ENCODE measurements at regions not wholly inside any gene's neighbourhood (a gene's known extent, or its start where the extent isn't known, plus 50 kb on each side); places are given as distances from the start of the nearest gene placed in this dataset.
"Not testable (repeated sequence)": the region's sequence is repeated elsewhere in the genome, so short reads cannot be mapped to it uniquely, and the experiment has no call there.

- DNase-seq = no peak
Measured at GRCh38 chr12:30578426-30578825, 117.2 kb downstream of the IPO8 start.

GRCh38 chr12:30573145-30573544, 122.5 kb downstream of the IPO8 start:
- DNase-seq = no peak

GRCh38 chr12:30570211-30570890, 125.3 kb downstream of the IPO8 start:
- DNase-seq = no peak

DNA sequence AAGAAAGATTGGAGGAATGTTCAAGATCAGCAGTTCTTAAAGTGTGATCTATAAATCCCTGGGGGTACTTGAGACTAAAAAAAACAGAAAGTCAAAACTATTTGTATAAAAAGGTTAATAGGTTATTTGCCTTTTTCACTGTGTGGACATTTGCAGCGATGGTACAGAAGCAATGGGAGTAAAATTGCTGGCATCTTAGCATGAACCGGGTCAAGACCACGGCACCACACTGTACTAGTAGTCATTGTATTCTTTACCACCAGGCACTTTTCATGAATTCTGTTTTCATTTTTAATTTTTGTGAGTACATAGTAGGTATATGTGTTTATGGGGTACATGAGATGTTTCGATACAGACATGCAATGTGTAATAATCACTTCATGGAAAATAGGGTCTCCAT, 126.2 kb downstream of the IPO8 start:
- no peak for DNase-seq

DNA sequence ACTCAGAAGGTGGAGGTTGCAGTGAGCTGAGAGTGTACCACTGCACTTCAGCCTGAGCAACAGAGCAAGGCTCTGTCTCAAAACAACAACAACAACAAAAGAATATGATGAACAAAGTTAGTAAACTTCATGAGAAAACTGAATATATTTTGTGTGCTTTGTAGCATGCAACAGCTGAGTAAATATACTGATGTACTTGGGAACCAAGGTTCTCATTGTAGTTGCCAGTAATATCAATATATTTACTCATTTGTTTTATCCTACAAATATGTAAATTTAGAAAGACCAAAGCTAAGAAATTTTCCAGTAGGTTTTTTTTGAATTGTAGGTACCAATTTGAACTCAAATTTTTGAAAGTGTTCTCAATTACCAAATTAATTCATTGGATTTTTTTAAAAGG, 127.2 kb downstream of the IPO8 start:
- no peak for DNase-seq

GRCh38 chr12:30567082-30567481, 128.6 kb downstream of the IPO8 start:
- DNase-seq = no peak

GRCh38 chr12:30564394-30564793, 131.3 kb downstream of the IPO8 start:
- no peak for DNase-seq

DNA sequence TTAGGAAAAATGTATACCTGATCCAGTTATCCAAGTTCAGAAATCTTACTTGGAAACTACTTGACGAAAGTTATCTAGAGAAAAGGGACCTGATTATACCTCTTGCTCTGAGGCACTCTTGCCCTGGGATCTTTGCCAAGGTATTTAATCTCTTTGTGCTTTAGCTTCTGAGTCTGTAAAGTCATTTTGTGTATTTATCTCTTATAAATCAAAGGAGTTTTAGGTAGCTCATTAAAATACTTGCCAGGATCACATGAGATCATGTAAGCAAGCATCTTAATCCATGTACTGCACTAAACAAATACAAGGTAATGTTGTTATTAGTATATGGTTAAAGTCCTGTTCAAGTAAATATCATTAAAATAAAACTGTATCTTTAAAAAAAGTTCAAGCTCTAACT, 147.5 kb downstream of the IPO8 start:
- DNase-seq = no peak

DNA sequence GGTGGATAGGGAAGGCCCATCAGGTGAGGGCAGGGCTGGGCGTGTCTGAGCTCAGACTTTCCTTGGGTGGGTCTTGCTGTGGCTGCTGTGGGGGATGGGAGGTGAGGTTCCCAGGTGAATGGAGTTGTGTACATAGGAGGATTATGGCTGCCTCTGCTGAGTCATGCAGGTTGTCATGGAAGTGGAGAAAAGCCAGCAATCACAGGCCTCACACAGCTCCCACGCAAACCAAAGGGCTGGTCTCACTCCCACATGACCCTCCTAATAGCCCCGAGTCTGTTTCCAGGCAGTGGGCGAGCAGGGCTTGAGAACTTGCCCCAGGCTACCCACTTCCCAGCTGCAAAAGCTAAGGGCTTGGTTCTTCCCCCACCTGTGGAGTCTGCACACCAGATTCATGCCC, 149.5 kb downstream of the IPO8 start:
- DNase-seq = no peak

DNA sequence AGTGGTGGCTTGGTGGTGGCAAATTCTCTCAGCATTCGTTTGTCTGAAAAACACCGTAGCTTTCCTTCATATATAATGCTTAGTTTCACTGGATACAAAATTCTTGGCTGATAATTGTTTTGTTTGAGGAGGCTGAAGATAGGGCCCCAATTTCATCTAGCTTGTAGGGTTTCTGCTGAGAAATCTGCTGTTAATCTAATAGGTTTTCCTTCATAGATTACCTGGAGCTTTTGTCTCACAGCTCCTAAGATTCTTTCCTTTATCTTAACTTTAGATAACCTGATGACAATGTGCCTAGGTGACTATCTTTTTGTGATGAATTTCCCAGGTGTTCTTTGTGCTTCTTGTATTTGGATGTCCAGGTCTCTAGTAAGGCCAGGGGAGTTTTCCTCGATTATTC, 151.0 kb downstream of the IPO8 start:
- not testable (repeated sequence) for DNase-seq

DNA sequence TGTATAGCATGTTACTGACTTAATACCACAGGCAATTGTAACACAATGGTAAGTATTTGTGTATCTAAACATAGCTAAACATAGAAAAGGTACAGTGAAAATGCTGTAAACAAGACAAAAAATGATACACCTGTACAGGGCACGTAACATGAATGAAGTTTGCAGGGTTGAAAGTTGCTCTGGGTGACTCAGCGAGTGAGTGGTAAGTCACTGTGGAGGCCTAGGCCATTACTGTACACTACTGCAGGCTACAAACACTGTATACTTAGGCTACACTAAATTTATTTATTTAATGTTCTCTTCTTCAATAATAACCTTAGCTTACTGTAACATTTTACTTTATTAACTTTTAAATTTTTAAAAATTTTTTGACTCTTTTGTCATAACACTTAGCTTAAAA, 158.4 kb downstream of the IPO8 start:
- DNase-seq = no peak

DNA sequence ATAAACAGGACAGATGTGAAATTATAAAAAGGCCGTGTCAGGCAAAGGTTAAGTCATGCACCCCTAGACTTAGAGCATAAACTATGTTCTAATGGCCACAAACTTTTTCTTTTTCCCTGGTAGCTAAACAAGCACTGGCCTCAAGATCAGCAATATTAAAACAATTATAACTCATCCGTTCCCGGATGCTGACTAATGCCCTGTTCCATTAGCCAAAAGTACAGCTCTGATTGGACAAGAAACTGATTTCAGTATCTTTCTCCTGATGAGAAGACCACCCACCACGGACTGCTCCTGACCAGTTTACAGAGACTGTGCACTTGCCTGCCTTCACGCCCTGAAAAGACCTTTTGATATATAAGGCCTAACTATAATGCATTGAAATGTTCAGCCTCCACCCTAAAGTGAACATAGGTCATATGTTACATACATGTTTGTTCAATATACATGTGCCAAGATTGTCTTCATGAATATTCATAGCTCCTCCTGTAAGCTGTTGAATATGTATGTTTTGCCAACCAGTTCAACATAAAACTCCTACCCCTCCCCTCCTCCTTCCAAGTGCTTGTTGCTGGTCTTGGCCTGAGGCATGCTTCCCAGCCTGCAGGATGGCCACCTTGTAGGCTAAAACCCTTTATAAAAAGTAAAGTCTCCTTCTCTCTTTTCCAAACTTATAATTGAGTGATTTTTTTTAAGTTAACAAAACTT, 162.0 kb downstream of the IPO8 start:
- no peak for DNase-seq

DNA sequence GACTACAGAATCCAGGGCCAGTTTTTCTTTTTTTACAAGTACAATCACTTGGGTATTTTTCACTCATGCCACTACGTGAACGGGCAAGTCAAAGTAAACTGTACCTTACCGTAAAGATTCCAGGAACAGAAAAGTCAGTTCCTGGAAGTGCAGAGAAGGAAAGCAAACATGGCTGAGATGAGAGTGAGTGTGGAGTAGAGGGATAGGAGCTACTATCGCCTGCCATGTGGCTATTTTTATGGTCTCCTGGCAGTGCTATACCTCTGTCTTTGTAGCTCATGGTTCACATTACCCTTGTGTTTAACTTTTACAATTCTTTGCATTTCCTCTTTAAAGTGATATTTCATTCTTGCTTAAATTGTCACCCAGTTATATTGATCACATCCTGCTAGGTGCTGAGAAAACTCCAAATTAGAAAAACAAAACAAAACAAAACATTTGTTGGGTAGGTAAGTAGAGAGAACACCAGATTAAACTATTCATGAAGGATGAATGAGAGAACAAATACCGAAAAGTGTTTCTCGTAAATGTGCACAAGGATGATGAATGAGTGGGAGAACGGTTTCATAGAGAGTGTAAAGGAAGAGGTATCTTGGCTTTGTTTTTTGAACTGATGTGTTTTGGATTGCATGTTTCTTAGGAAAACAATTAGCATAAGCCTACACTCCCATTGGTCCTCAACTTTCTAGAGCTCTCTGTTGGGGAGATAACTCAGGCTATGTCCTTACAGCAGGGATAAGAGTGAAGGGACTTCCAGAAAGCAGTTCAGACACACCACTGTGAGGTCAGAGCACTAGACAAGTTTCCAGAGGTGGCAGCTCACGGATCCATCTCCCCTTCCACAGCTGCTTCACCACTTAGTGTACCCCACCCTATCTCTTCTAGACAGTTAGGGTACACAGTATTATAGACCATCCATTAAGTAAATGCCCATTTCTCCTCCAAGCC, 163.7 kb downstream of the IPO8 start:
- DNase-seq = no peak

GRCh38 chr12:30529489-30530269, 166.0 kb downstream of the IPO8 start:
- no peak for DNase-seq

DNA sequence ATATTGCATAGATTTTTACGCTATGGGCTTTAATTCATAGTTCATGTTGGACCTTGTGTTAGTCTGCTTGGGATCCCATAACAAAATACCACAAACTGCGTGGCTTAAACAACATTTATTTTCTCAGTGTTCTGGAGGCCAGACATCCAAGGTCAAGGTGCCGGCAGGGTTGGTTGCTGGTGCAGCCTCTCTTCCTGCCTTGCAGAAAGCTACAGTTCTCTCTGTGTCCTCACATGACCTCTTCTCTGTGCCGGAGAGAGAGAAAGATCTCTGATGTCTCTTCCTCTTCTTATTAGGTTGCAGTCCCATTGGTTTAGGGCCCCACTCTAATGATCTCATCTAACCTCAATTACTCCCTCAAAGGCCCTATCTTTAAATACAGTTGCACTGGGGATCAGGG, 170.5 kb downstream of the IPO8 start:
- DNase-seq = no peak

DNA sequence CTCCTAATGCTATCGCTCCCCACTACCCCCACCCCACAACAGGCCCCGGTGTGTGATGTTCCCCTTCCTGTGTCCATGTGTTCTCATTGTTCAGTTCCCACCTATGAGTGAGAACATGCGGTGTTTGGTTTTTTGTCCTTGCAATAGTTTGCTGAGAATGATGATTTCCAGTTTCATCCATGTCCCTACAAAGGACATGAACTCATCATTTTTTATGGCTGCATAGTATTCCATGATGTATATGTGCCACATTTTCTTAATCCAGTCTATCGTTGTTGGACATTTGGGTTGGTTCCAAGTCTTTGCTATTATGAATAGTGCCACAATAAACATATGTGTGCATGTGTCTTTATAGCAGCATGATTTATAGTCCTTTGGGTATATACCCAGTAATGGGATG, 175.4 kb downstream of the IPO8 start:
- DNase-seq = not testable (repeated sequence)

GRCh38 chr12:30519535-30519934, 176.1 kb downstream of the IPO8 start:
- no peak for DNase-seq

GRCh38 chr12:30517320-30517719, 178.3 kb downstream of the IPO8 start:
- DNase-seq = no peak

DNA sequence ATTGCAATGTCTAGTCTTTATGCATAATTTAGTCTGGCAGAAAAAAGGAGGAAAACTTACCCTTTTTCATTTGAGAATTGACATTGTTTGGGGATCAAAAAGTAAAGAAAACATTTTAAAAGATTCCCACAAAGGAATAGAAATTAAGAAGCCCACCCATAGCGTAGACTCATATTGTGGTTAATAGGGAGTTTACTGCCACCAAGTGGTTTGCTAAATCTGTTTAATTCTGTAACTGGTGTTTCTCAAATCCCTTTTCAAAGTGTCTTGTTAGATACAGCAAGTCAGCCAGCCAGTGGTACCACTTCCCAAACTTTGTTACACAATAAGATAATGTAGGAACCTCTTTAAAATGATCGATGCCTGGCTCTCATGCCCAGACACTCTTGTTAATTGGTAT, 180.3 kb downstream of the IPO8 start:
- DNase-seq = no peak

GRCh38 chr12:30514666-30515065, 181.0 kb downstream of the IPO8 start:
- DNase-seq = no peak

- no peak for DNase-seq
Measured at GRCh38 chr12:30508205-30508967, 187.3 kb downstream of the IPO8 start.

DNA sequence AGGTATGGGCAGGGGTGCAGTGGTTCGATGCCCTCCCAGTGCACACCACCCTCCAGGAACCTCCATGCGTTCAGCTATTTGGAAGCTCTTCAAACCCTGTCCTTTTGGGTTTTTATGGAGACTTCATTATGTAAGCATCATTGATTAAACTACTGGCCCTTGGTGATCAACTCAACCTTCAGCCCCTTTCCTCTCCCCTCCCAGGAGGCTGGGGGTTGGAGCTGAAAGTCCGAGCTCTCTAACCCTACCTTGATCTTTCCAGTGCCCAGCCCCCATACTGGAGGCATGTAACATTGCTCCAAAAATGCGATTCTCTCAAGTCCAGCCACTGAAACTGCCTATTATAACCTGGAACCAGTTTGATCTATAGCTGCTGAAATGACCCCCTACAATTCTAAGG, 188.1 kb downstream of the IPO8 start:
- DNase-seq = no peak

All from stimulated activated CD8-positive, alpha-beta memory T cell treated with anti-CD3 and anti-CD28 coated beads, Interleukin-4, amount 100 ng/mL, for 48 hours (primary cell).